ENCODE measurements at regions not wholly inside any gene's neighbourhood (a gene's known extent, or its start where the extent isn't known, plus 50 kb on each side); places are given as distances from the start of the nearest gene placed in this dataset.
"Not testable (repeated sequence)": the region's sequence is repeated elsewhere in the genome, so short reads cannot be mapped to it uniquely, and the experiment has no call there.

- no peak for DNase-seq
Observed at GRCh38 chr12:62162214-62162613, 98.0 kb upstream of the USP15 start.

GRCh38 chr12:62163368-62163767, 96.8 kb upstream of the USP15 start:
- no peak for DNase-seq

- no peak for DNase-seq
Observed at GRCh38 chr12:62164036-62164435, 96.2 kb upstream of the USP15 start.

GRCh38 chr12:62166525-62166924, 93.7 kb upstream of the USP15 start:
- DNase-seq, result no peak

- DNase-seq, result no peak
Observed at GRCh38 chr12:62168411-62168810, 91.8 kb upstream of the USP15 start.

GRCh38 chr12:62170241-62170640, 90.0 kb upstream of the USP15 start:
- no peak for DNase-seq

- no peak for DNase-seq
Observed at GRCh38 chr12:62190689-62191490, 69.3 kb upstream of the USP15 start.

GRCh38 chr12:62191491-62192179, 68.6 kb upstream of the USP15 start:
- DNase-seq, result peak; percentile 38

- DNase-seq, result peak; percentile 96
Observed at GRCh38 chr12:62192180-62192902, 67.9 kb upstream of the USP15 start.

GRCh38 chr12:62192903-62193250, 67.3 kb upstream of the USP15 start:
- no peak for DNase-seq

- no peak for DNase-seq
Observed at GRCh38 chr12:62194031-62194430, 66.2 kb upstream of the USP15 start.

- no peak for DNase-seq
Observed at GRCh38 chr12:62194616-62195015, 65.6 kb upstream of the USP15 start.

GRCh38 chr12:62196146-62196545, 64.1 kb upstream of the USP15 start:
- no peak for DNase-seq

- not testable (repeated sequence) for DNase-seq
Observed at GRCh38 chr12:62202861-62203260, 57.3 kb upstream of the USP15 start.

GRCh38 chr12:62205346-62205745, 54.9 kb upstream of the USP15 start:
- DNase-seq, result no peak

- DNase-seq, result no peak
Observed at GRCh38 chr12:62207248-62207647, 53.0 kb upstream of the USP15 start.
